Brain pericyte (primary cell): ENCODE measurements at regions not wholly inside any gene's neighbourhood (a gene's known extent, or its start where the extent isn't known, plus 50 kb on each side); places are given as distances from the start of the nearest gene placed in this dataset.
"Not testable (repeated sequence)": the region's sequence is repeated elsewhere in the genome, so short reads cannot be mapped to it uniquely, and the experiment has no call there.

Source experiments
- DNase-seq: peaks from one replicate; pipeline ENCODE4 v3.0.0-alpha.2; 2012; ENCODE audit warnings: low read depth, low spot score

GRCh38 chr2:65574993-65575392, 142.6 kb upstream of the SPRED2 start:
- no peak for DNase-seq

DNA sequence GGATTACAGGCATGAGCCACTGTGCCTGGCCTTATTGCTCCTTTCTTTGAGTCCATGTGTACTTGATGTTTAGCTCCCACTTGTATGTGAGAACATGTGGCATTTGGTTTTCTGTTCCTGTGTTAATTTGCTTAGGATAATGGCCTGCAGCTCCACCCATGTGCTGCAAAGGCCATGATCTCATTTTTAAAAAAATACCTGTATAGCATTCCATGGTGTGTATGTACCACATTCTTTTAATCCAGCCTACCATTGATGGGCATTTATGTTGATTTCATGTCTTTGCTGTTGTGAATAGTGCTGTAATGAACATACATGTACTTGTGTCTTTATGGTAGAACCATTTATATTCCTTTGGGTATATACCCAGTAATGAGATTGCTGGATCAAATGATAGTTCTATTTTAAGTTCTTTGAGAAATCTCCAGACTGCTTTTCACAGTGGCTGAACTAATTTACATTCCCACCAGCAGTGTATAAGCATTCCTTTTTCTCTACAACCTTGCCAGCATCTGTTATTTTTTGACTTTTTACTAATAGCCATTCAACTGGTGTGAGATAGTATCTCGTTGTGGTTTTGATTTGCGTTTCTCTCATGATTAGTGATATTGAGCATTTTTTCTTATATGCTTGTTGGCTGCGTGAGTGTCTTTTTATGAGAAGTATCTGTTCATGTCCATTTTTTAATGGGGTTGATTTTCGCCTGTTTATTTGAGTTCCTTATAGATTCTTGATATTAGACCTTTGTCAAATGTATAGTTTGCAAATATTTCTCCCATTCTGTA, 136.4 kb upstream of the SPRED2 start:
- not testable (repeated sequence) for DNase-seq

DNA sequence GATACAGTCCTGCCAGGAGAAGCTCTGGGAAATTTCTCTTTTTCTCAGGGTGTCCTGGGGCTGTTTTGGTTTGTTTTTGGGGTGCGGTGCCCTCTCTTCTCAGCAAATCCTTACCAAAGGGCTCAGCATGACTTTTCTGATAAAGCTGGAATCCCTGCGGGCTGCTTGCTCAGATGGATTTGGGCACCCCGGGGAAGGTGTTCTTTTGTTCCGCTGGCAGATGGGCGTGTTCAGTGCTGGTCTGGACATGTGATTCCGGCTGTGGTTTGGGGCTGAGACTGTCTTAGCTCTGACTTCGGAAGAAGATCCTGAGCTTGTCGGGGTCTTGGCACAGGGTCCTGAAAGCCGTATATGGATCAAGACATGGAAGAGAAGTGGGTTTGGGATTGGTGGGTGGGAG, 134.2 kb upstream of the SPRED2 start:
- no peak for DNase-seq

DNA sequence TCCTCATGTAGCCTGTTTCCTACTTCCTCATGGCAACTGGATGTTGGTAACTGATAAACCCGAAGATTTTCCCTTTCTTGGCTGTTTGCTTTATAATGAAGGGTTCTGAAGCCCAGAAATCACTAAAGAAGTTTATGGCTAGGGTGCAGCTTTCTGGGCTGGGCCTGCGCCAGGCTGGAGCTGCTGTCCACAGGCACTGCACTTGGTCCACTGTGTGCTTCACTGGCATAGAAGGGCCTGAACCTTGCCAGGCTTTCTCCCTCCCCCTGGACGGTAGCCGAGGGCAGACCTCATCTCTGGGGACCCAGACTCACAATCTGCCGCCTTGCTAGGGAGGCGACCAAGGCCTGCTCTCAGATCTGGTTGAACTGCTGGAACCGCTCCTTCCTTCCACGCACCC, 133.3 kb upstream of the SPRED2 start:
- DNase-seq, result no peak

GRCh38 chr2:65564299-65564698, 131.9 kb upstream of the SPRED2 start:
- no peak for DNase-seq

DNA sequence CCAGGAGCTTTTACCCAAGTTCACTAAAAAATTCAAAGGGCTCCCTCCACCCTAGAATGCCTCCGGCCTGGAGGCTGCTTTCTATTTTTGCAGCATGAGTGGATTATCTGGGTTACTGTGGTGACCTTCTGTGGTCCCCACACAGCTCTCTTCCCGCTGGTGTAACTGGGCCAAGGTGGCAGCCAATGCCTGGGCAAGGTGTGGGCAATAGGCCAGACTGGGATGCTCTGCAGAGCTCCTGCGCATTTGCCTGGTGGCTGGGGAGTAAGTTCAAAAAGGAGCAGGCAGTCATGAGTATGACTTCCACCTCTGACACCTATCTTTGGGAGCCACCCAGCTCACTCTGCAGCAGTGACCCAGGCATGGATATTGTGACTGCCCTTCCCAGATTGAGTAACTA, 130.5 kb upstream of the SPRED2 start:
- DNase-seq, result no peak

GRCh38 chr2:65558743-65559142, 126.3 kb upstream of the SPRED2 start:
- DNase-seq, result no peak

DNA sequence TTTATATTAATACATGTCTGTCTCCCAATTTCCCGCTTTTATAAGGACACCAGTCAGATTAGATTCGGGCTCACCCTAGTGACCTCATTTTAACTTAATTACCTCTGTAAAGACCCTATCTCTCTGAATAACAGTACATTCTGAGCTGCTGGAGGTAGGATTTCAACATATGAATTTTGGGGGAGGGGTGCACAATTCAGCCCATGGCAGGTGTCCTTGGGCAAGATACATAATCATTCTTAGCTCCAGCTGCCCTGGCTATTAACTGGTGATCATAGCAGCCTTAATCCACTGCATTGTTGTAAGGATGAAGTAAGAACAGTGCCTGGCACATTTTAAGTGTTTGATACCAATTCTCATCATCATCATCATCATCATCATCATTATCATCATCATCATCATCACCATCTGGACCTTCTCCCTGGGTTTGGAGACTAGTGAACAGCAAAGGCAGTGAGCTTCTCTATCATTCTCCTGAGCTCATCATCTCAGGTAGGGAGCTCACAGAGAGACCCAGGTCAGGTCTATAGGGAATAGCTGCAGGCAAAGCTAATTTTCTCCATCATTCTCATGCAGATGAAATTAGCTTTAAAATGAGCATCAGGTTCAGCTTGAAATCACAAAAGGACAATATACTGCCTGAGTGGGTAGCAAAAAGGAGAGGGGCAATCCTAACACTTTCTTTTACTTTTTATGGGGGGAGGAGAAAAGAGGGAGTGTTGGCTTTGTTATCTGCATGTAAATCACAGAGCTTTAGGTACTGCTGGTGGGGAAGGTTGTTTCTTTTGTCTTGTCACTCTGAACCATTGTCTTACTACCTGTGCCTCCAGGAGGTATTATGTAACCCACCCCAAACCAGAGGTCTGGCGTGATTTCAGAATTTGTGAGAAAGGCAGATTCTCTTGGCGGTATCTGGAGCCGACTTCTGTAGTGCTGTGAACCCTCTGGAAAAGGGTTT, 125.5 kb upstream of the SPRED2 start:
- no peak for DNase-seq

DNA sequence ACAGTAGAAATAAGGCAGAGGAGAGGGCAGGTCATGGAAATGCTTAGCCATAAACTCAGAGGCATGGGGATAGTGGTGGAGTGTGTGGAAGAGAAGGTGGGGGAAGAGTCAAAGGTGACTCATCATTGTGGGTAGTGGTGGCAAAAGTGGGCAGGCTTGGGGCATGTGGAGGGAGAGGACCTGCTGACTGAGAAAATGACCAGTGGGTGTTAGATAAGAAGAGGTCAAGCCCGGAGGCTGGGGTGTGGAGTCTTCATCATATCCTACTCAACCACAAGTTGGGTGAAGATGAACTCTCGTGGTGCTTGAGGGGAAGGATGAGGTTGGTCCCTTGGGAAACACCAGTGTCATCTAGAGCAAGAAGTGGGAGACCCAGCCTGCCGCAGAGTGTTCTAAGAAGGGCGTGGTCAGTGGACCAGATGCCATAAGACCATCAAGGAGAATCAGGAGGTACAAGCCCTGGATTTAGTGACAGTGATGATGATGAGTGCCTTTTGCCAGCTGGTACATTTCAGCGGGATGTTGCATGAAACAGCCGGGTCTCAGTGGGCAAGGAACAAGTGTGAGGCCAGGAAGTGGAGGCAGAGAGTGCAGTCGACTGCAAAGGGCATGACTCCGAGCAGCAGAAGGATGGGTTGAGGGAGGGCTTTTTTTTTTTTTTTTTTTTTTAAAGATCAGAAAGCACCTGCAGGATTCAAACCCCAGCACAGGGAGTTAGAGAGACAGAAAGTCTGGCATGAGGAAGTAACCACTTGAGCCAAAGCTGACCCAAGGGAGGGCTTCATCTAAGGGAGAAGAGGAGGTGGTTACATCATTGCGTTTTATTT, 122.6 kb upstream of the SPRED2 start:
- DNase-seq, result no peak

DNA sequence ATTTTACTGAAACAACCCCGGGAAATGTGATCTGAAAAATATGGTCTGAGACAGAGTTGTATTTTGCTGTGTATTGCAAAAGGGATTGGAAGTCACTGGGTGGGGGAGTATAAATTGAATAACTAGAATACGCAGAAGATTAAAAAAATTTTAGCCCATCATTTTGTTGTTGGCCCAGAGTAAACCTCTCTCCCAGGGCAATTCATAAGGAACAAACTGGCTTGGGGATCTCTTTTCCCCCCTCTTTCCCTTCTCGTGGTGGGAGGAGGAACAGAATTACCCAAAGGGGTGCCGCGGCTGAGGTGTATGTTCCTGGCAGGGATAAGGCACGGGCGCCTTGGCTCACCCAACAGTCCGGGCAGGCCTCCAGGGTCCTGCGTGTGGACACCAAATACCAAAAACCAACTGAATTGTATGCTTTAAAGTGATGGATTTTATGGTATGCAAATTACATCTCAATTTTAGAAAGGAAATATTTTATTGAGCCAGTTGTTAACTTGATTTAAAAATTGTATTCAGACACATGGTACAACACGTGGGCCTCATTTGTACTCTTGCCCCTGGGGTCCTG, 121.2 kb upstream of the SPRED2 start:
- no peak for DNase-seq

DNA sequence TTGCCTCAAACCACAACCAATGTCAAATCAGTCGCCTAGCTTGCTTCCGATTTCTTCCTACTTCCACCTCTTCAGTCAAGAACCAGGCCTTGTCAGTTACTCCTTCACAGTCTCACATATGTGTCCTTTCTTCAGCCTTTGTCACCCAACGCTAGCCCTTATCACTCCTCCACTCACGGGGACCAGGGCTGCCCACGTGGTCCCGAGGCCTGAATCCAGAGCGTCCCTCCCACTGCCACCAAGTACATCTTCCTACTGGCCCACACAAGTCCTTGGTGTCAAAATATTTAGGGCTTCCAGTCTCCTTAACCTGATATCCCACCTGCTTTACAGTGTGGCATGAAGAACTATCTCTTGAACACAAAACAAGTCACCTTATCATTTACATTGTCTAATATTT, 119.1 kb upstream of the SPRED2 start:
- DNase-seq, result no peak

DNA sequence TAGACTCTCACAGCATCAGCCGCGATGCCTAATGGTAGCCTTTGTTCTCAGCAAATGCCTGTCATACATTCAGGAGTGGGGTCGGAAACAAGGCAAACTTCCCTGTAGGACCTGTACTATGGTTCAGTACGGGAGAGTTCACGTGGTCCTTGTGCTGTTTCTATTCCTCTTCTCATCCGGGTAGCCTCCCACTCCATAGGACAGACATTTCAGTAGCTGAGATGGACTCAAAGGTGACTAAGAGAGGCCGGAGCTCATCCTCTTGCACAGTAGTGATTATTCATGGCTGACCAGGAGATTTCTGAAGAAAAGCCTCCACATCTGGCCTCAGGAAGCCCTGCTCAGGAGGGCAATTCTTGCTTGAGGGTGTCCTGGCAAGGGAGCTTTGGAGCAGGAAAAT, 117.8 kb upstream of the SPRED2 start:
- no peak for DNase-seq

DNA sequence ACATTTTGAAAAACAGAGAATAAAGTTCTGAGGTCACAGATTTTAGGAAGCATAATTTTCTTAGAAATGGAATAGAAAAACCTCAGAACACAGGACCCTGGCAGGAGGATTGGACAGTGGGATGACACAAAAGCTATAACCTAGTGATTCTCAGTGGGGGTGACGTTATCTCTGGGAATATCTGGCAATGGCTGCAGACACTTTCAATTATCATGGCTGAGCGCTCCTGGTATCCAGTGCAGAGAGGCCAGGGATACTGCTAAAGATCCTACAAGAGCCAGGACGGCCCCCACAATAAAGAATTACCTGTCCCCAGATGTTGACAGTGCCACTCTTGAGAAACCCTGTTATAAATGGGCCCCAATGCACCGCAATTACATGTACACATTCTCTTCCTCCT, 117.2 kb upstream of the SPRED2 start:
- DNase-seq, result no peak

GRCh38 chr2:65549257-65549627, 116.8 kb upstream of the SPRED2 start:
- no peak for DNase-seq

GRCh38 chr2:65548576-65549256, 116.3 kb upstream of the SPRED2 start:
- DNase-seq, result no peak

DNA sequence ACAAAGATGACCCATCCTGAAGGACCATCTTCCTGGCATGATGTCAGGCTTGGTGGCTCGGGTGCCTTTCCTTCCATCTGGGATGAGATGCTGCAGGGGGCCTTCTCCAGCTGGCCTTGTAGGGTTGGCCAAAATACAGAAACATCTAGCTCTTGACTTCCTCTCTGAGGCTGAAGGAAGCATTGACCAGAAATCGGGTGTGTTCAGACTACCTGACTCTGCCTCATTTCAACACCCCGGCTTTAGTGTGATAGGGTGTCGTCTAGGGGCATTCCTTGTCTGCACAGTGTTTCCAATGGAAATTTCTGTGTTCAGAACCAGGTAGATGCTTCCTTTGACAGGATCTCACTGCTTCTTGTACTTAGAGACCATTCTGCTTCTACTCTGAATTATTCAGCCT, 115.7 kb upstream of the SPRED2 start:
- no peak for DNase-seq

DNA sequence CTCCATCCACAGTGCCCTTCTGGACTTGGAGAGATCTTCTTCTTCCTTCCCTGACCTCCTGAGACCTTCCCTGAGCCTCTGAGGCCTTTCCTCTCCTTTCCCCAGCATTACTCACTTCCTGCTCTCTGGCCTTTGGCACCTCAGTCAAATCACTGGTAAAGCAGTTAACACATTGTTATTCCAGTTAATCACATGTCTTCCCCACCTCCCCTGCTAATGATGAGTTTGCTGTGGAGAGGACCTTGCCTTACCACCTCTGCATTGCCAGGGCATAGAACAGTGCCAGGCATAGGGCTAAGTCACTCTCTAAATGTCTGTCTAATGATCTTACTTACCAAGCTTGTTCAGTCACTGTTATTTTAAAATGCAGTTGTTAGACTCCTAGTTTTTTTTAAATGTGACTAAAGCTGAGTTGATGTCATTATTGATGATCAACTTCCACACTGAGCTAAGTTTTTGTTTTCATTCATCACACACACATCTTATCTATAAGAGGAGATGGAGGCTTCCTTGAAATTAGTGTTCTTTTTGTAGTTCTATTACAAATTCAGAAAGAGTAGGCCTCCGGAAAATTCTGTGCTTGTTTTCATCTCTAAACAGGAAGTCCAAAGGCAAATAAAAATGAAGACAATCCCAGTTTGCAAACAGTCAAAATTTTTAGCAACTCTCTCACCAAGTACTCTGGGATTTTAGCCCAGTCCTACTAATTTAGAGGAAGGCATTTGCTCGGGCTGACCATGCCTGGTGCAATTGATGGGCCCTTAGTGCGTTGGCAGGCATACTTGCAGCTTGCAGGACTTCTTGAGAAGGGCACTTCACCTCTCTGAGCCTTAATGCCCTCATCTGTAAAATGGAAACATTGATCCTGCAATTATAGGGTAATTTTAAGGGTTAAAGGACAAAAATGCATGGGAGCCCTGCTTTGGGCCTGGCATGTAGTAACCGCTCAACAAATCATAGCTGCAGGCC, 113.7 kb upstream of the SPRED2 start:
- DNase-seq, result no peak

- no peak for DNase-seq
Observed at GRCh38 chr2:65541773-65542172, 109.4 kb upstream of the SPRED2 start.

DNA sequence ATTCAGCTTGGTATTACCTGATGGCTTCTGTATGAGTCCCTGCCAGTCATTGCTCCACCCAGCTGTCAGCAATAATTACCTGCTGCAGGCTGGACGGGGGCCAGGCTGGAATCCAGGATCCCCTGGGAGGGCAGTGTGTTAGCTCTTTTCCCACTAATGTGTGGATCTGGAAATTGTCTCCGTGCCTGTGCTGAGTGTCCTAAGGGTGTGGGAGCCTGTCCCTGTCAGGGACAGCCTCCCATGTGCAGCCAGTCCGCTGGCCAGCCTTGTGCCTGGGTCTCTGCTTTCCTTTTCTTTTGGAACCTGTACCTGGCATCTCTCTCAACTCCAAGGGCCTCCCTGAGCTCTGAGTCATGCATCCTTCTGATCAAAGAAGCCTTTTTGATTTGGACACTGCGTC, 107.2 kb upstream of the SPRED2 start:
- no peak for DNase-seq
